ENCODE measurements at regions not wholly inside any gene's neighbourhood (a gene's known extent, or its start where the extent isn't known, plus 50 kb on each side); places are given as distances from the start of the nearest gene placed in this dataset.
"Not testable (repeated sequence)": the region's sequence is repeated elsewhere in the genome, so short reads cannot be mapped to it uniquely, and the experiment has no call there.

- DNase-seq (no peak), ATAC-seq (no peak)
- in situ Hi-C loops (cut with MboI; ENCODE audit: low sequenced_read_pairs in 4 of 4) (no loop called here), intact Hi-C loops (cut with DNase I; ENCODE audit: low total_unique reads) (no loop called here)
- TF ChIP-seq POLR2A (IDR thresholded peaks at IDR 0.05) (no peak), CTCF (IDR thresholded peaks at IDR 0.05 in 4 of 5, conservative IDR thresholded peaks at IDR 0.05 in 1 of 5) (no peak)
- Histone ChIP-seq H3K9me3 (no peaks in the 10 kb centered on the region), H3K4me3 (no peak overlapping the region), H3K27me3 (no peaks in the 10 kb centered on the region), H3K36me3 (no peaks in the 10 kb centered on the region), H3K4me1 (no peaks in the 10 kb centered on the region), H3K27ac (no peak overlapping the region)
Observed at GRCh38 chr10:14423111-14423744, 92.5 kb upstream of the FRMD4A start.

- Histone ChIP-seq H3K36me3 (no peaks in the 10 kb centered on the region), H3K4me1 (no peaks in the 10 kb centered on the region)
Observed at GRCh38 chr10:14422431-14422830, 91.7 kb upstream of the FRMD4A start.

GRCh38 chr10:14421941-14422340 lies 91.2 kb upstream of the FRMD4A start:
- Histone ChIP-seq H3K36me3 (no peaks in the 10 kb centered on the region), H3K4me3 (no peak overlapping the region), H3K4me1 (no peaks in the 10 kb centered on the region), H3K9me3 (no peaks in the 10 kb centered on the region), H3K27ac (no peak overlapping the region), H3K27me3 (no peaks in the 10 kb centered on the region)
- in situ Hi-C loops (cut with MboI; ENCODE audit: low sequenced_read_pairs in 4 of 4) = no loop called here
- DNase-seq (no peak), ATAC-seq (no peak)
- TF ChIP-seq CTCF (IDR thresholded peaks at IDR 0.05 in 4 of 5, conservative IDR thresholded peaks at IDR 0.05 in 1 of 5) = no peak
- no peak for TF ChIP-seq POLR2A (IDR thresholded peaks at IDR 0.05)
- intact Hi-C loops (cut with DNase I; ENCODE audit: low total_unique reads) = no loop called here

More at GRCh38 chr10:14422431-14422830, 91.7 kb upstream of the FRMD4A start:
- H3K27me3 ChIP-seq = no peaks in the 10 kb centered on the region
- in situ Hi-C loops (cut with MboI; ENCODE audit: low sequenced_read_pairs in 4 of 4) (no loop called here), intact Hi-C loops (cut with DNase I; ENCODE audit: low total_unique reads) (no loop called here)
- no peak for ATAC-seq
- TF ChIP-seq POLR2A (IDR thresholded peaks at IDR 0.05) (no peak), CTCF (IDR thresholded peaks at IDR 0.05 in 4 of 5, conservative IDR thresholded peaks at IDR 0.05 in 1 of 5) (no peak)
- no peak for DNase-seq
- no peak overlapping the region for H3K4me3 ChIP-seq
- no peak overlapping the region for H3K27ac ChIP-seq
- no peaks in the 10 kb centered on the region for H3K9me3 ChIP-seq

GRCh38 chr10:14417336-14417735 lies 86.6 kb upstream of the FRMD4A start:
- ATAC-seq; intact Hi-C loops (cut with DNase I; ENCODE audit: low total_unique reads): not testable (repeated sequence)

GRCh38 chr10:14416308-14416700 lies 85.6 kb upstream of the FRMD4A start:
- Histone ChIP-seq H3K9me3 (no peaks in the 10 kb centered on the region), H3K27me3 (no peaks in the 10 kb centered on the region), H3K4me1 (no peaks in the 10 kb centered on the region), H3K27ac (no peak overlapping the region), H3K36me3 (no peaks in the 10 kb centered on the region), H3K4me3 (no peak overlapping the region)
- intact Hi-C loops (cut with DNase I; ENCODE audit: low total_unique reads) (no loop called here), in situ Hi-C loops (cut with MboI; ENCODE audit: low sequenced_read_pairs in 4 of 4) (no loop called here)
- no peak for DNase-seq
- TF ChIP-seq POLR2A (IDR thresholded peaks at IDR 0.05) (no peak), CTCF (IDR thresholded peaks at IDR 0.05 in 4 of 5, conservative IDR thresholded peaks at IDR 0.05 in 1 of 5) (no peak)
- ATAC-seq = no peak

More at GRCh38 chr10:14417336-14417735, 86.6 kb upstream of the FRMD4A start:
- DNase-seq; H3K4me1 ChIP-seq; H3K27ac ChIP-seq; in situ Hi-C loops (cut with MboI; ENCODE audit: low sequenced_read_pairs in 4 of 4); H3K4me3 ChIP-seq; H3K36me3 ChIP-seq; H3K9me3 ChIP-seq; H3K27me3 ChIP-seq: not testable (repeated sequence)
